ENCODE measurements at regions not wholly inside any gene's neighbourhood (a gene's known extent, or its start where the extent isn't known, plus 50 kb on each side); places are given as distances from the start of the nearest gene placed in this dataset.
"Not testable (repeated sequence)": the region's sequence is repeated elsewhere in the genome, so short reads cannot be mapped to it uniquely, and the experiment has no call there.

GRCh38 chr1:61028136-61028535 lies 54.2 kb upstream of the NFIA start:
- Mint-ChIP-seq H3K36me3 (ENCODE audit: low read depth) (no peaks in the 10 kb centered on the region), H3K4me1 (ENCODE audit: low read depth) (no peaks in the 10 kb centered on the region), H3K27me3 (ENCODE audit: low read depth) (peaks cover 15% of the 10 kb centered on the region), H3K9me3 (no peaks in the 10 kb centered on the region), H3K27ac (no peak overlapping the region), H3K4me3 (no peak overlapping the region)

GRCh38 chr1:61018068-61018467 lies 64.3 kb upstream of the NFIA start:
- not testable (repeated sequence) for H3K4me1 Mint-ChIP-seq (ENCODE audit: low read depth); H3K4me3 Mint-ChIP-seq; H3K36me3 Mint-ChIP-seq (ENCODE audit: low read depth); H3K9me3 Mint-ChIP-seq; H3K27ac Mint-ChIP-seq
- peaks cover 40% of the 10 kb centered on the region for H3K27me3 Mint-ChIP-seq (ENCODE audit: low read depth)

- no peak overlapping the region for H3K4me3 Mint-ChIP-seq
- no peaks in the 10 kb centered on the region for H3K9me3 Mint-ChIP-seq
- peaks cover 5% of the 10 kb centered on the region for H3K4me1 Mint-ChIP-seq (ENCODE audit: low read depth)
- H3K27me3 Mint-ChIP-seq (ENCODE audit: low read depth), result peaks cover 40% of the 10 kb centered on the region
- no peaks in the 10 kb centered on the region for H3K36me3 Mint-ChIP-seq (ENCODE audit: low read depth)
- no peak overlapping the region for H3K27ac Mint-ChIP-seq
Observed at GRCh38 chr1:61017651-61018050, 64.7 kb upstream of the NFIA start.

- H3K36me3 Mint-ChIP-seq (ENCODE audit: low read depth), result no peaks in the 10 kb centered on the region
Observed at GRCh38 chr1:61013946-61014667, 68.3 kb upstream of the NFIA start.

DNA sequence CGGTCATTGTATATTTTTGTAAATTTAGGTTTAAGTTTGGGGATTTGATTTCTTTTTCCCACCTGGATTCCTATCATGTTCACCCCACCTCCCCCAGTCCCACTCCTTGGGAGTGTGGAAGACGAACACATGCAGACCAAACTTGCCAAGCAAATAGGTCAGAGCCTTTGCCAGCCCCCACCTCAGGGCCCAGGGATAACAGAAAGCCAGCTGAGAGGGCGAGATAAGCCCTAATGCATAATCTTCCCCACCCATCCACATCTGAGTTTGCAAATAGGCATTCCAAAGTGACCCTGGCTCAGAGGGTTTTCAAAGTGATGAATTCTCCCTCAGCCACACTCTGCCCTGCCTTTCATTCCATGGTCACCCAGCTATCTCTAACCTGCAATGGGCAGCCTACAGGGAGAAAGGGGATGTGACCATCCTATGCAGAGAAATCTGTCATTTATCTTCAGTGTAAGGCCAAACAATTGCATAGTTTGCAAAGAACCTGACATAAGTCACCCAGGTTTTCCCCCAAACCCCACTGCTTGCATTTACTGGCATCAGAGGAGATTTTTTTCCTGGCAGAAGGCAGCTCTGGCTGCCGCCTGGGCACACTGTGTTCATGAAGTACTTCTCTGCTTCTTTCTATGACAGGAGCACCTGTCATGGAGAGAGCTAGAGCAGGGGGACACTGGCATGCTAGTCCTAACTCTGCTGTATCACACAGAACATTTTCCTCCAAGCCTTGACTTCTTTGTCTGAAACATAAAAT lies 69.0 kb upstream of the NFIA start:
- Mint-ChIP-seq H3K4me3 (no peak overlapping the region), H3K27ac (no peak overlapping the region), H3K9me3 (no peaks in the 10 kb centered on the region), H3K36me3 (ENCODE audit: low read depth) (no peaks in the 10 kb centered on the region), H3K4me1 (ENCODE audit: low read depth) (peaks cover 5% of the 10 kb centered on the region), H3K27me3 (ENCODE audit: low read depth) (peaks cover 27% of the 10 kb centered on the region)

More at GRCh38 chr1:61013946-61014667, 68.3 kb upstream of the NFIA start:
- H3K4me1 Mint-ChIP-seq (ENCODE audit: low read depth), result peaks cover 5% of the 10 kb centered on the region
- no peak overlapping the region for H3K4me3 Mint-ChIP-seq
- H3K9me3 Mint-ChIP-seq, result no peaks in the 10 kb centered on the region
- H3K27ac Mint-ChIP-seq, result no peak overlapping the region
- peaks cover 33% of the 10 kb centered on the region for H3K27me3 Mint-ChIP-seq (ENCODE audit: low read depth)

- no peak overlapping the region for H3K27ac Mint-ChIP-seq
- H3K4me1 Mint-ChIP-seq (ENCODE audit: low read depth), result peaks cover under 1% of the 10 kb centered on the region
- no peaks in the 10 kb centered on the region for H3K9me3 Mint-ChIP-seq
- H3K36me3 Mint-ChIP-seq (ENCODE audit: low read depth), result no peaks in the 10 kb centered on the region
- H3K4me3 Mint-ChIP-seq, result no peak overlapping the region
- peaks cover 23% of the 10 kb centered on the region for H3K27me3 Mint-ChIP-seq (ENCODE audit: low read depth)
Observed at GRCh38 chr1:61012341-61012761, 70.0 kb upstream of the NFIA start.

- Mint-ChIP-seq H3K27ac (no peak overlapping the region), H3K4me3 (no peak overlapping the region), H3K9me3 (no peaks in the 10 kb centered on the region), H3K27me3 (ENCODE audit: low read depth) (peaks cover 17% of the 10 kb centered on the region), H3K36me3 (ENCODE audit: low read depth) (no peaks in the 10 kb centered on the region), H3K4me1 (ENCODE audit: low read depth) (no peaks in the 10 kb centered on the region)
Observed at GRCh38 chr1:61011561-61012263, 70.6 kb upstream of the NFIA start.

DNA sequence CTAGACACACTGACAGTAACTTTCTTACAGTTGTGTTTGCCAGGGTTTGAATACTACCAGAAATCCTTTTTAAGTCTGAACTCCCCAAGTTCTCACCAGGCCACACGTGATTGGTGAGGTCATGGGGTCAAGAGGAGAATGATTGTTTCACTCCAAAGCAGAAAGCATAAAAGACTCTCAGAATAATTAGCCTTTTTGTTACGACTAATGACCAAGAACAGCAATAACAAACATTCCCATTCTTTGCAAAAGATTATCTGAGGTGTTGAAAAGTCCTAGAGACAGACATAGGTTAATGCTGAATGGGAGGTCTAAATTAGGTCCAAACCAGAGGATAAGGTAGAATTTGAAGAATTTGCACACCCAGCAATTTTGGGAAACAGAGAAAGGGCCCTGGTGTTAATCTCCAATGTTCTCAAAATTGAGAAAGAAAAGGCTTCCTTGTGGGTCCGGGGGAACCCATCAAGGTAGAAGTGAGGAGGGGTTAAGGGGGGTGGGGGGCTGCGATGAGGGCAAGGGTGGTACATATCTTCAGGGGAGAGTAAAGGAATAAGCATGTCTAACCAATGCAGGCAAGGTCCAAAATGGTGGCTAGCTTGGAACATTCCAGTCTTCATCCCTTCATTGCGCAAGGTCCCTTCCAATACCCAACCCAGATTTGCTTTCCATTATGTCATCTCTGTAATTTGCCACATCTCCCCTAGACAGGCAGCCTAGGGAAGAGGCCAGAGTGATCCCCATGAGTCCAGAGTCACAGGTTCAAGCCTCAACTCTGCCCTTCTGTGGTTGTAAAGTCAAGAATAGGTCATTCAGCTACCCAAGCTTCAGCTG lies 74.6 kb upstream of the NFIA start:
- Mint-ChIP-seq H3K27ac (no peak overlapping the region), H3K4me3 (no peak overlapping the region)

DNA sequence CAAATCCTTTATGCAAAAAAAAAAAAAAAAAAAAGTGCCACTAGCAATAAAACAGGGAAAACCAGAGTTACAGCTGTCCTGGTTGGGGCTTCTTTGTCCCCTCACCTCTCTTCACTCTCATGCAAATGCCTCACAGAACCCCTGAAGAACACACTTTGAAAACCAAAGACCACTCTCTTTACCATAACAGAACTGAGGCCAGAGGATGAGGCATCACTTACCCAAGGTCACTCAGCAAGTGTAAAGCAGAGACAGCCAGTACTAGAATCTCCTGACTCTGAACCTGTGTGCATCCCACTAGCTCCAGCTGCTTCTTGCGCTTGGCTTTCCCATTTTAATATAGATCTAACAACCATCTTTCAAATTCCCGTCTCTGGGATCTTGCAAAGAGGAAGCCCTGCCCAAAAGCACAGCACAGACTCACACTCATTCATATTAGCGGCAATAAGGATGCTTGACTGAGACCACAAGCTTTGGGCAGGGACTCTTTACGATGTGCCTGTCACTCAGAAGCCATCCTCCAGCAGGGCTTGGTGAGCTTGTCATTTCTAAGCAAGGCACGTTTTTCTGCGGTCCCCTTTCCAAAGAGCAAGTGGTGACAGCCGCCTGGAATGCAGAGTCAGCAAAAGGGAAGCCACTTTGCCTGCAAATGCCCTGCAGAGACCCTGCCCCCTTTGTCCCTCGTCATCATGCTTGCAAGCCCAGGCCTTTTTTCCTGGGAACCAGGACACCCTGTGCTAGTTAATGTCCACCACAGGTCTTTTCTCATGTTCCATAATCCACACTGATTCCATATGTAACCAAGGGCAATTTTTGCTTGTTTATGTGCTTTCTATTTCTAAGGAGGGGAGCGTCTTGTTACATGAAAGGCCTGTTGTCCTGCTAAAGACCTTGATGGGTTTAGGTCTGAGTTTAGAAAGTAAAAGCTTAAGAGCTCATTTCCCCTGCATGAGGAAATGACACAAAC lies 76.5 kb upstream of the NFIA start:
- no peak overlapping the region for H3K27ac Mint-ChIP-seq

More for the DNA sequence above, 74.6 kb upstream of the NFIA start:
- H3K4me1 Mint-ChIP-seq (ENCODE audit: low read depth), result no peaks in the 10 kb centered on the region
- H3K27me3 Mint-ChIP-seq (ENCODE audit: low read depth), result no peaks in the 10 kb centered on the region
- H3K36me3 Mint-ChIP-seq (ENCODE audit: low read depth), result no peaks in the 10 kb centered on the region
- H3K9me3 Mint-ChIP-seq, result no peaks in the 10 kb centered on the region

GRCh38 chr1:61004262-61005003 lies 77.9 kb upstream of the NFIA start:
- no peak overlapping the region for H3K27ac Mint-ChIP-seq
- no peaks in the 10 kb centered on the region for H3K36me3 Mint-ChIP-seq (ENCODE audit: low read depth)

More for the DNA sequence above, 76.5 kb upstream of the NFIA start:
- Mint-ChIP-seq H3K9me3 (no peaks in the 10 kb centered on the region), H3K4me1 (ENCODE audit: low read depth) (no peaks in the 10 kb centered on the region), H3K4me3 (no peak overlapping the region), H3K27me3 (ENCODE audit: low read depth) (no peaks in the 10 kb centered on the region), H3K36me3 (ENCODE audit: low read depth) (no peaks in the 10 kb centered on the region)

GRCh38 chr1:61000327-61000726 lies 82.0 kb upstream of the NFIA start:
- H3K27me3 Mint-ChIP-seq (ENCODE audit: low read depth), result no peaks in the 10 kb centered on the region
- no peaks in the 10 kb centered on the region for H3K9me3 Mint-ChIP-seq
- H3K4me1 Mint-ChIP-seq (ENCODE audit: low read depth), result no peaks in the 10 kb centered on the region
- no peaks in the 10 kb centered on the region for H3K36me3 Mint-ChIP-seq (ENCODE audit: low read depth)
- H3K4me3 Mint-ChIP-seq, result no peak overlapping the region
- H3K27ac Mint-ChIP-seq, result no peak overlapping the region

More at GRCh38 chr1:61004262-61005003, 77.9 kb upstream of the NFIA start:
- Mint-ChIP-seq H3K4me3 (no peak overlapping the region), H3K27me3 (ENCODE audit: low read depth) (no peaks in the 10 kb centered on the region), H3K9me3 (no peaks in the 10 kb centered on the region), H3K4me1 (ENCODE audit: low read depth) (no peaks in the 10 kb centered on the region)

DNA sequence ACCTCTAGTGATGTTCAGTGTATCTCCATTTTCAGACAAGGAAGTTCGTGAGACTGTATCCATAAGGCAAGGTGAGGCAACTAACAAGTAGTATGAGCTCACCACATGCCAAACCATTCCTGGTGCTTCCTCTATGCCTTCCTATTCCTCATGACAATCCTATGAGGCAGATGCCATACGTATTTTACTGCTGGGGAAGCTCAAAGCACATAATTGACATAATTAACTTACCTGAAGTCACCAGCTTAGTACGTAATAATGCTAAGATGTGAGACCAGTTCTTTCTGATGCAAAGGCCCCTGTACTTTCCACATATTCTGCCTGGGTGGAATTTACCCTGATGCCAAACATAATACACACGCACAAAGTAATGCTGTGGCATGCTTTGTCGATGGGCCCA lies 83.6 kb upstream of the NFIA start:
- H3K9me3 Mint-ChIP-seq, result no peaks in the 10 kb centered on the region
- no peak overlapping the region for H3K4me3 Mint-ChIP-seq
- H3K36me3 Mint-ChIP-seq (ENCODE audit: low read depth), result no peaks in the 10 kb centered on the region
- H3K27me3 Mint-ChIP-seq (ENCODE audit: low read depth), result peaks cover 1% of the 10 kb centered on the region
- H3K4me1 Mint-ChIP-seq (ENCODE audit: low read depth), result no peaks in the 10 kb centered on the region
- H3K27ac Mint-ChIP-seq, result no peak overlapping the region

All from T-helper 1 cell treated with Interleukin-12 subunit alpha and Interleukin-12 subunit beta and Interleukin-4 antibody, amounts not matched to agents 30 μg/mL and 1 μg/mL, for 36 hours (primary cell).